Neural cell (in vitro differentiated cells): ENCODE measurements at regions not wholly inside any gene's neighbourhood (a gene's known extent, or its start where the extent isn't known, plus 50 kb on each side); places are given as distances from the start of the nearest gene placed in this dataset.

ENCODE experiments used
- EP300 ChIP-seq: fragments of 450-650 bp; conservative IDR thresholded peaks from 2 replicates; pipeline ENCODE4 v1.6.1; 2014; ENCODE audit warnings: antibody characterized with exemption, mild to moderate bottlenecking, moderate library complexity; ENCODE audit not compliant: poor library complexity, severe bottlenecking
- EZH2 ChIP-seq: fragments of 200-600, 300-800 bp; shearing (Covaris generic), sonication (generic); IDR thresholded peaks from 2 replicates; pipeline ENCODE4 v1.6.1; 2014; ENCODE audit warnings: antibody characterized with exemption, low read length, borderline replicate concordance, mild to moderate bottlenecking; ENCODE audit not compliant: insufficient read depth, poor library complexity, severe bottlenecking
- POLR2AphosphoS5 ChIP-seq: IDR thresholded peaks from 2 replicates; pipeline ENCODE4 v1.6.1; 2012
- RAD21 ChIP-seq: fragments of 450-650 bp; conservative IDR thresholded peaks from 2 replicates; pipeline ENCODE4 v1.6.1; 2014; ENCODE audit warnings: antibody characterized with exemption, mild to moderate bottlenecking, moderate library complexity
- TF ChIP-seq, protein P1 (sequence below): fragments of 450-650 bp; IDR thresholded peaks from 2 replicates; pipeline ENCODE4 v1.5.1; 2014; ENCODE audit warnings: antibody characterized with exemption, mild to moderate bottlenecking, moderate library complexity; ENCODE audit not compliant: poor library complexity, severe bottlenecking

DNA sequence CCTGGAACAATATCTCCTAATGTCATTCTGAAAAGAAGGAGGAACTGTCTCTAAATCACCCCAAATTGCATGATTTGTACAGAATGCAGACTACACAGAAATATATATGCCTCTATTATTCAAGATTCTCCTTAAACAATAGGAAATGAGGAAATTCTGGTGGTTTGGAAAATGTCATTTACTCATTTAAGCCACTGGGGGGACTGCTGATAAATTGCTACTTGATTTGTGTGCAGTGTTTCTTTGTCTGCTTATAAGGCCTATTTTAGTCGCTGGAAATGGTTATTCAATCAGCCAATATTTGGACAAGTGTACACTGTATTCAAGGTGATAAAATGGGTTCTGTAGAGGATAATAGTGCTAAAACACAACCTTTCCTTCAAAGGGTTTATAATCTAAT lies 801.9 kb upstream of the CELF4 start:
- TF ChIP-seq POLR2AphosphoS5 (no peak), RAD21 (peak; percentile 57), EZH2 (no peak), EP300 (no peak)
- TF ChIP-seq, protein P1, sequence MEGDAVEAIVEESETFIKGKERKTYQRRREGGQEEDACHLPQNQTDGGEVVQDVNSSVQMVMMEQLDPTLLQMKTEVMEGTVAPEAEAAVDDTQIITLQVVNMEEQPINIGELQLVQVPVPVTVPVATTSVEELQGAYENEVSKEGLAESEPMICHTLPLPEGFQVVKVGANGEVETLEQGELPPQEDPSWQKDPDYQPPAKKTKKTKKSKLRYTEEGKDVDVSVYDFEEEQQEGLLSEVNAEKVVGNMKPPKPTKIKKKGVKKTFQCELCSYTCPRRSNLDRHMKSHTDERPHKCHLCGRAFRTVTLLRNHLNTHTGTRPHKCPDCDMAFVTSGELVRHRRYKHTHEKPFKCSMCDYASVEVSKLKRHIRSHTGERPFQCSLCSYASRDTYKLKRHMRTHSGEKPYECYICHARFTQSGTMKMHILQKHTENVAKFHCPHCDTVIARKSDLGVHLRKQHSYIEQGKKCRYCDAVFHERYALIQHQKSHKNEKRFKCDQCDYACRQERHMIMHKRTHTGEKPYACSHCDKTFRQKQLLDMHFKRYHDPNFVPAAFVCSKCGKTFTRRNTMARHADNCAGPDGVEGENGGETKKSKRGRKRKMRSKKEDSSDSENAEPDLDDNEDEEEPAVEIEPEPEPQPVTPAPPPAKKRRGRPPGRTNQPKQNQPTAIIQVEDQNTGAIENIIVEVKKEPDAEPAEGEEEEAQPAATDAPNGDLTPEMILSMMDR: peak; percentile 61
